GM12875 (cell line): ENCODE measurements at regions not wholly inside any gene's neighbourhood (a gene's known extent, or its start where the extent isn't known, plus 50 kb on each side); places are given as distances from the start of the nearest gene placed in this dataset.

Experiments used
- H3K4me3 ChIP-seq: one replicate; pipeline ENCODE4 v1.5.1; 2011; ENCODE audit warnings: low read depth, low read length, control low read depth
- CTCF ChIP-seq: IDR thresholded peaks from 2 replicates; pipeline ENCODE4 v1.5.1; 2011; ENCODE audit warnings: low read depth, mild to moderate bottlenecking, control low read depth, inconsistent platforms, low read length, moderate library complexity, borderline replicate concordance; ENCODE audit not compliant: insufficient read depth

- H3K4me3 ChIP-seq: no peak overlapping the region
- TF ChIP-seq CTCF: no peak
Observed at GRCh38 chr13:58998716-58999115, 1165.0 kb downstream of the DIAPH3 start.

GRCh38 chr13:58999851-59000250 is 1163.9 kb downstream of the DIAPH3 start:
- TF ChIP-seq CTCF: no peak

GRCh38 chr13:59000770-59001169 is 1163.0 kb downstream of the DIAPH3 start:
- H3K4me3 ChIP-seq: no peak overlapping the region
- no peak for TF ChIP-seq CTCF

More at GRCh38 chr13:58999851-59000250, 1163.9 kb downstream of the DIAPH3 start:
- no peak overlapping the region for H3K4me3 ChIP-seq

- no peak overlapping the region for H3K4me3 ChIP-seq
- TF ChIP-seq CTCF: no peak
Observed at GRCh38 chr13:59012731-59013130, 1151.0 kb downstream of the DIAPH3 start.

GRCh38 chr13:59016250-59016649 is 1147.5 kb downstream of the DIAPH3 start:
- no peak overlapping the region for H3K4me3 ChIP-seq
- no peak for TF ChIP-seq CTCF

GRCh38 chr13:59024434-59024833 is 1139.3 kb downstream of the DIAPH3 start:
- no peak overlapping the region for H3K4me3 ChIP-seq
- TF ChIP-seq CTCF: no peak

- no peak for TF ChIP-seq CTCF
- no peak overlapping the region for H3K4me3 ChIP-seq
Observed at GRCh38 chr13:59034198-59034597, 1129.5 kb downstream of the DIAPH3 start.
